Stimulated activated CD4-positive, alpha-beta T cell treated with anti-CD3 and anti-CD28 coated beads, Interleukin-4, amount 100 ng/mL, for 1 hour (primary cell): ENCODE measurements at regions not wholly inside any gene's neighbourhood (a gene's known extent, or its start where the extent isn't known, plus 50 kb on each side); places are given as distances from the start of the nearest gene placed in this dataset.
"Not testable (repeated sequence)": the region's sequence is repeated elsewhere in the genome, so short reads cannot be mapped to it uniquely, and the experiment has no call there.

Experiments
- DNase-seq: peaks from one replicate; pipeline ENCODE4 v3.0.0-alpha.2; 2020

DNA sequence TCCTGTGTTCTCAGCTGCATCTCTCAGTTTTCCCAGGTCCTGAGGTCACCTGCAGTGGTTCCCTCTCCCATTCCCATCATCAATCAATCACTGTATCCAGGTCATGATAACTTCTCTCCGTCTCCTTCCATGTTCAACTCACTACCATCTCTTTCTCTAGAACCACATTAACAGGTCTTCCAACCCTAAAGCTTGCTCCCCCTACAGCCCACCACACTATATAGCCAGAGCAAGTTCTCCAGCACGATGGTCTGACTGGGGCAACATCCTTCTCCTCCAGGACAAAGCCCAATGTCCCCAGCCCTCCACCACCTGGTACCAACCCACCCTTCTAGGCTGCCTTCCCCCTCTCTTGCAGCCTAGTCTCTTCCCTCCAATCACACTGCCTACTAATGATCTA is 241.6 kb downstream of the CDK5RAP2 start:
- no peak for DNase-seq

DNA sequence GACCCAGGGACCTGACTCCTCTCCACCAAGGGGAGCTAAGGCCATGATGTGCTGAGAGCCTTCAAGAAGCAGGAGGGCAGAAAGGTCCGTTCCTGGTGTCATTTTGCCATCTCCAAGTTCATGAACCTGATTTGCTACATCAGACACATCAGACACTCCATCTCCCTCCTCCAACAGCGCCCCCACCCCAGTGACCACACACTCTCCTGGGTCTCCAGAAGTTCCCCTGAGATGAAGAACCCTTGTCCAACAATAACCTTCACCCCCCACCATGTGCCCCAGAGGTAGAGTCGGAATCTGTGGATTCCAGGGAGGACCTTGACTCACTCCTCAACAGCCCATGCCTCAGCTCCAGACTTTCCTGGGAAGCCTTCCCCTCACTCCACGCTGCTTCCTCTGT is 242.8 kb downstream of the CDK5RAP2 start:
- no peak for DNase-seq

DNA sequence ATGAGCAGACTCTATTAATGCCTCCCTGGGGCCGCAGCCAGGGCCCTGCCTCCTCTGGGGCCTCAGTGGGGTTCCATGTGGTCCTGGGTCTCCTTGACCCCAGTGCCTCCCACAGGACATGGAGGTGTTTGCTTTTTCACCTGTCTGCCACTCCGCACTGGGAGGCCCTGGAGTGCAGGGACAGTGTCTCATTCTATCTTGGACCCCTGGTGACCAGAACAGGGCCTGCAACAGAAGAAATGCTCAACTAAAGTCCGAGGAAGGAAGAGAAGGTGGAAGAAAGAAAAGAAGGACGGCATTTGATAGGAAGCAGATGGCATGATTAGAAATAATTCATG is 243.2 kb downstream of the CDK5RAP2 start:
- DNase-seq = no peak

DNA sequence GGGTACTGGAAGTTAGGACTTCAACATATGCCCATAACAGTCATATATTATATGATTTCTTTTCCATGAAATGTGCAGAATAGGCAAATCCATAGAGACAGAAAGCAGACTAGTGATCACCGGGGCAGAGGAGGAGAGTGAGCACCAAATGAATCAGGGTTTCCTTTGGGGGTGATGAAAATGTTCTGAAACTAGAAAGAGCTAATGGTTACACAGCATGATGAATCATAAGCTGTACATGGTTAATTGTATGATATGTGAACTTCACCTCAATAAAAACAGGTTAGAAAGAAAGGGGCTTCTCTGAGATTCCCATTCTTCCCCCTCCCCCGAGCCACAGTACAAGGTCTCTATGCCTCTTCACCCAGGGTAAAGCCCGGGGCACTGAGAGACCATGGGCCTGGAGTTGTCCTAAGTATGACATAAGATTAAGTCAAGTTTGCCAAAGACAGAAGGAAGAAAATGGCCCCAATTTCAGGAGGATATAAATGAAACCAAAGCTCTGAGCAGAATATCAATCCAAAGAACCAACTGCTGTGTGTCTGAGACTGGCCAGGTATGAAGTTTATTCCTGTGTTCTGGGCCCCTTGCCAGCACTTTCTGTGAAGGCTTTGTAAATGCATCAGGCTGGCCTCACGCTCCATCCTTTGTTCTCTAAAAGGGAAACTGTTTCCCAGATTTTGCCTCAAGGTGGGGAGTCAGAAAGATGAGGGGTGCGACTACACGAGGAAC is 243.8 kb downstream of the CDK5RAP2 start:
- DNase-seq = no peak

DNA sequence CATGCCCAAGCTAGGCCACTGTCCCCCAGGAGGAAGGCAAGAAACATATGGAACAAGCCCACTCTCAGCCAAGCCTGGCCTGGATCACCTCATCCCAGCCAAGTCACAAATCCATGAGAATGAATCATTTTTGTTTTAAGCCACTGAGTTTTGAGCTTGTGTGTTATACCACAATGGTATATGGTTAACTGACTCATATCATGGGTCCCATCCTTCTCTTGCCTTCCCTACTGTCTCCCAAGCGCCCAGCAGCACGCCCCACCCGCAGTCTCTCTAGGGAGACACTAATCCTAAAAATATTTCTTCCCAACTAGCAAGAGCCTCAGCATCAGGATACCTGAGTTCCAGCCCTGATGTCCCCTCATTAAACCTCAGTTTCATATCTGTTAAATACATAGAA is 248.1 kb downstream of the CDK5RAP2 start:
- no peak for DNase-seq

DNA sequence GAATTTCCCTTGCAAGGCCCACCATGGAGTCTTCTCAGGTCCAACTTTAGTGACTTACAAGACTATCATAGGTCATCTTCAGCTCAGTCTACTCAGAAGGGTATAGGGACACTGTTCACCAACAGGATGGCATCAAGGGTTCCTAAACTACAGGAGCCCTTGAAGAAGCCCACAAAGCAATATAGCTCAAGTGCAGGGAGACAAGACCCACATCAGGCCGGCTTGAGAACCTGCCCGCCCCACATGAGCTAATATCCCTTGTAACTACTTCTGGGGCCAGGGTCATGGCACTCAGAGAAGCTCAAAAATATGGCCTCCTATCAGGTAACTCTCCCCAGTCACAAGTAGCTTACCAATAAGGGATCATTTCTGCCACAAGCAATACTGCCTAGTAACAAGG is 249.9 kb downstream of the CDK5RAP2 start:
- no peak for DNase-seq

DNA sequence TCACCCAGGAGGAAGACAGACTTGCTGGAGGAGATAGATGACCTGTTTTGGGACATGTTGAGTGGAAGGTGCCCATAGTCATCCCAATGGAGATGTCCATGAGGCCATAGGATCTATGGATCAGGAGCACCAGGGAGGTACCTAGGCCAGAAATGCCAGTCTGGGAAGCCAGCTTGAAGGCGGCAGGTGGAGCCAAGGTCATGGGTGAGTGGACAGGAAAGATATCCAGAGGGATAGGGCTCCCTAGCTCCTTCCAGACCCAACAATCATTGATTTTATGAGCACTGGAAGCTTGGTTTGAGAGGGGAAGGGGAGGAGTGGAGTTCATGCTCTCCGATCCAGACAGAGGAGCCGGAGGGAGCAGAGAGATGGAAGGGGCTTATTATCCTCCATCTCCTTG is 252.6 kb downstream of the CDK5RAP2 start:
- DNase-seq = no peak

DNA sequence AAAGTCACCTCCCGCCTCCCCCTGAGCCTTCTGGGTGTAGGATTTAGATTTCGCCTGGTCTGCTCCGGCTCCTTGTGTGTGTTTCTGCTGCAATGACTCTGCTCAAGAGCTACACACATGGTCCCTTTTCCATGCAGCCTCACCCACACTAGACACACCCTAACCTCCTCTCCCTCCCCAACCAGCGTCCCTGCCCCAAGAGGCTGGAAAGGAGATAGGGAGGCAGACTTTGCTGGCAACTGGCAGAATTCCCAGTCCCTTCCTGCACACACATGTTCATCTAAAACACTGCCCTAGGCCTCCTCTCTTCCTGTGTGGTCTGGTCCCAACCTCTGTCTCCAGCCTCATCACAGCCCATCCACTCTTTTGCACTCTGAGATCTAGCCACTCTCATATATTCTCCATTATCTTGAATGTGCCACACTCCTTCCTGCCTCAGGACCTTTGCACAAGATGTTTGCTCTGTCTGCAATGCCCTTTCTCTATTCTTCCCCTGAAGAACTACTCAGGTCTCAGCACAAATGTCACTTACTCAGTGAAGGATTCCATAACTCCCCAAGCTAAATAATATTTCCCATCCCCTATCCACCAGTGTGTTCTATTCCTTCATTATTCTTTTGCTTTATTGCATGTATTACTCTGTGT is 253.8 kb downstream of the CDK5RAP2 start:
- no peak for DNase-seq

DNA sequence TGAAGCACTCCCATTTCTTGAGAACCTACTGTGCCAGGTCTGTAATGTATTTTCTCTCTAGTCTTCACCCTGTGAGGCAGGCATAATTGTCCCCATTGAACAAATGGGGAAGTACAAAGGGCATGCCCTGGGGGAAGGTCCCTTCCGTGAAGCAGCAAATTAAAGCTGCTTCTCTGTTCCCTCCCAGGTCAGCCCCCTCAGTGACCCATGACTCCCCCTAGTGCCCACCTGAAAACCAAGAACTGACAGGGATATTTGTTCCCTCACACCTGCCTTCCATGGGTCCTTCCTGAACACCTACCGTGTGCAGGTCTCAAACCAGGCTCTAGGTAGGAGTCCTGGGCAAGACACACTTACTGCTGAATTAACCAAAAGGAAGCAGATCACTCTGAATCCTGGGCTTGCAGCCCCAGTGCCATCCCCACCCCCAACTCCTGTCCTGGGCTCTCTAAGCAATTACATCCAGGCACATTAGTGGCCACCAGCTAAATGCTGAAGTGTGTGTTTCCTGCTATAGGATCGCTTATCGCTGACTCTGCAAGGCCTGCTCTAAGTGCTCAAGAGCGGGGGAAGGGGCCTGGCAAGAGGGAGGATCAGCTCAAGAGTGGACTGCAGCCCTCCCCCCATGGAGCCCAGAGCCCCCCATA is 254.8 kb downstream of the CDK5RAP2 start:
- no peak for DNase-seq

DNA sequence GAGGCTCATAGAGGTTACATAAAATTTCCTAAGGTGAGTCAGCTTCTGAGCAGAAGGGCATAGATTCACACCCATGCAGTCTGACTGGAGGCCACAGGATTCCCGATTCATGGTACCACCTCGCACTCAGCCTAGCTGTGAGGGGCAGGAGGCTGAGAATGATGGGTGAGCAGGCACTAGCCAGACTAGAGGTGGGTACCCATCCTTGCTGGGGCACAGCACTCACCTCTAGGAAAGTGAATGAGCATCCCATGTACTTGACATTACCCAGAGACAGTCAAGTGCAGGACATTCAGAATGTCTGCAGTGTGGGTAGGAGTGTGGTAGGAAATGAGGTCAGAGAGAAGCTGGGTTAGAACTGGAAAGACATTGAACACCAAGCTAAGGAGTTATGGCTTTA is 255.5 kb downstream of the CDK5RAP2 start:
- no peak for DNase-seq

DNA sequence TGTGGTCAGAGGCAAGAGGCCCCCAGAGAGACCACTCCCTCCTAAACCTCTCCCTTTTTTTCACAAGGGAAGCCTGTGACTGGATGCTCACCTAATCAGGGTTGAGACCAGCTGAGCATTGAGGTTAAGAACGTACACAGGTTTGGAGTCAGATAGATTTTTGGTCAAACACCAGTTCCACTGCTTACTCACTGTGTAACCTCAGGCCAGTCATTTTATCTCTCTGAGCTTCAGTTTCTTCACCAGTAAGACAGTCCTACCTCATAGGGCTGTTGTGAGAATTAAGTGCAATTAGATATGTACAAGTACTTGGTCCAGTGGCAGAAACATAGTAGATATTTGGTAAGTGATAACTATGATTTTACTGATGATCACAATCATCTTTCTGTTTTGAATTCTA is 256.8 kb downstream of the CDK5RAP2 start:
- no peak for DNase-seq

DNA sequence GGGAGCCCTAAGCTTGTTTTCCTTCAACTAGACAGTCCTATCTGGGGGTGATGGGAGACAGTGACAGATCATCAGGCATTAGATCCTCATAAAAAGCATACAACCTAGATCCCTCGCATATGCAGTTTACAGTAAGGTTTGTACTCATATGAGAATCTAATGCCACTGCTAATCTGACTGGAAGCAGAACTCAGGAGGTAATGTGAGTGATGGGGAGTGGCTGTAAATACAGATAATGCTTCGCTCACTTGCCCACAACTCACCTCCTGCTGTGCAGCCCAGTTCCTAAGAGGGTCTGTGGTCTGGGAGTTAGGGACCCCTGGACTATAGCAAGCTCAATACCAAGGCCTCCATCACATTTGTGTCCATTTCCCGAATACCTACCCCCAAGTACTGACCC is 260.5 kb downstream of the CDK5RAP2 start:
- no peak for DNase-seq

DNA sequence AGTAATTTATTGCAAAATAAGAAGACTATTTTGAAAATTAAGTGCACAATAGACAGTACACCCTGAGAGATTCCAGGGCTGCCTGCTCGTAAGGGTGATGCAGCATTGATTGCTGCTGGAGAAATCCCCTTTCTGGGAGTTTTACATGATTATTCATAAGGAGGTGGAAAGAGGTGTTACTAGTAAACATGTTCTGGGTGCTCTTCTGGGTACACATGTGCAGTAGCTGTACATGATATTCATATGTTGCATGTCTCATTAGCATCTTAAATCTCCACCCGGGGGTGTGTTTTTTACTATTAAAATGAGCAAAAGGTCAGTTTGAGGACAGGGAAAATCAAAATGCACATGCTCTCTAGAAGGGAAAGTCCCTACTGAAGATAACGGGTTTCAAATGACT is 264.8 kb downstream of the CDK5RAP2 start:
- DNase-seq = no peak

DNA sequence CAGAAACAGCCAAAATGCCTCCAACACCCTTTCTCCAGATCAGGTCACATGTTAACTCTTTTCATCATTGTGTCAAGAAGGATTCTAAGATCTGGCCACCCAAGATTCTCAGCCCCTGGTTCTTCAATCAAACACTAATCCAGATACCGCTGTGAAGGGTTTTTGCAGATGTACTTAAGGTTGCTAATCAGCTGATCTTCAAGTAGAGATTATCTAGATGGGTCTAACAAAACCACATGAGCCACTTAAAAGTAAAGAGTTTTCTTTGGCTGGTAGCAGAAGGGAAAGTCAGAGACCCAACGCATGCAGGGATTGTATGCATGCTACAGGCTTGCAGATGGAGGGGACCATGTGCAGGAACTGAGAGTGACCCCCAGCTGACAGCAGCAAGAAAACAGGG is 267.9 kb downstream of the CDK5RAP2 start:
- no peak for DNase-seq

DNA sequence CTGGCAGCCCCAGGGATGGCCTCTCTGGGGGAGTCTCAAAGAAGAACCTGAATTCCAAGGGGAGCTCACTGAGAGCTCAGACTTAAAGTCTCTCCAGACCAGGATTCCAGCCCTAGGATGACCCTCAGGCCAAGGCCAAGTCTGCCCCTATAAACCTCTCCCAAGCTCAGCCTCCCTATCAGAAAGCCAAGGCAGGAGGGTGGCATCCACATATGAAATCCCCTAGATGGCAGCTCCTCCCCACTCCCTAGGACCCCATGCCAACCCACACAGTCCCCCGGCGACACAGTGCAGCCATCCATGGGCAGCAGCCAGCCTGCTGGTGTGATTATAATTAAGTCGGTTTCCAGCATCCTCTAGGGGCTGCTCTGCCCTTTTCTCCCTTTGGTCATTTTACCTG is 269.9 kb downstream of the CDK5RAP2 start:
- no peak for DNase-seq

DNA sequence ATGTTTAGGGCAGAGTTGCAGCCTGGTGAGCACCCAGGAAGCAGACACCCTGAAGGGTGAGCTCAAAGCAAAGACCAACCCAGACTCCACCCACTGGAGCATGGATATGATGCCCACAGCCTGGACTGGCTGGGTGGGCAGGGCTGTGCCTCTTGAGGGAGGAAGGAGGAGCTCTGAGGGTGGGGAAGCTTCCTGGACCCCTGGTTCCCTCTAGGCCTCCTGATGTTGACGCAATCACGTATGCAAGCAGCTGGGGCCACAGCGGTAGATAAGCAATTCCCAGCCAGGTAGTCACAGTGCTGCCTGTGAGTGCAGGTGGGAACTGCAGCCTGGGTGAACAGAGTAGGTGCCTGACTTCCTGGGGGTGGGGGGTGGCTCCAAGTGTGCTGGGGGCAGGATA is 271.5 kb downstream of the CDK5RAP2 start:
- no peak for DNase-seq

DNA sequence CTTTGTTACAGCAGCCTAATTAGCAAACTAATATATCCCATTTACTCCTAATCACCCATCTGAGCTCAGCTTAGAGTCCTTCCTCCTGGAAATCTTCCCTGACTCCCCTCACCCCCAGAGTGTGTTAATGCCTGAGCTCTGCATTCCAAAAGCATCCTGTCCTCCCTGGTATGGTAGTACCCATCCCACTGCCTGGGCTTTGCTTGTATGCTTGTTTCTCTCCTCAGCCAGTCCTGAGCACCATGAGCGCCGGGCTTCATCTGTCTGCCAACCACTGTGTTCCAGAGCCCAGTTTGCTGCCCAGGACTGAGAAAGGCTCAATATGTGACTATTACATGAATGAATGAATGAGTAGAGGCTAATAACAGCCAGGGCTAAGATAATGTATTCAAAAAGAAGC is 272.4 kb downstream of the CDK5RAP2 start:
- no peak for DNase-seq

DNA sequence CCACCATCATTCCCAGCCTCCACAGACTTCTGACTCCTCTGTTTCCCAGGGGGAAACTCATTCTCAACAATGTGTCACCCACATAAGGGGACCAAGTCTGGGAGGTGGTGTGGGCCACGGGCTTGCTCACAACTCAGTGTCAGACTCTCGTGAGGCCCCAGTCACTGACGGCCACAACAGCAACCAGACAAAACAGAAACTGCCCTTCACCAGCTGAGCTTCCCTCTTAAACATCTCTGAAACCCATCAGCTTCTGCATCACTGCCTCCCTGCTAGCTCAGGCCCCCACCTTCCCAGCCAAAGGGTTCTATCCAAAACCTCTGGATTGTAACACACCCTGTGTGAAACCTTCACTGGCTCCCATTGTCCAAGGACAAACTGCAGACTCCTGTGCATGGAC is 273.4 kb downstream of the CDK5RAP2 start:
- no peak for DNase-seq

DNA sequence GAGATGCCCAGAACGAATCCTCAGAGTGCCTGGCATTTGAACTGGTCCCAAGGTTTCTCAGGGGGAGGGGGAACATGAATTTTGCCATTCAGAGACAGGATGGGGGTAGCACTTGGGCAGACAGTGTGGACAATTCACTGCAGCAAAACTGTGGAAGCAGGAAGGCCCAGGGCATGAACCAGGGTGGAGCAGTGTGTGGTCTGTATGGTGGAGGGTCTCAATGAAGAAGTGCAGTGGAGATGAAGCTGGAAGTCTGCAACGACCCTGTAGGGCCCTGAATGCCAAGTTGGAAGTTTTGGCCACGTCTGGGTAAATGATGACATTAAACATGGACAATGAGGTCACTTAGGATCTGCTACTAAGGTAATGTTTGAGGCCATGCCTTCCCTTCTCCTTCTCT is 273.9 kb downstream of the CDK5RAP2 start:
- no peak for DNase-seq

DNA sequence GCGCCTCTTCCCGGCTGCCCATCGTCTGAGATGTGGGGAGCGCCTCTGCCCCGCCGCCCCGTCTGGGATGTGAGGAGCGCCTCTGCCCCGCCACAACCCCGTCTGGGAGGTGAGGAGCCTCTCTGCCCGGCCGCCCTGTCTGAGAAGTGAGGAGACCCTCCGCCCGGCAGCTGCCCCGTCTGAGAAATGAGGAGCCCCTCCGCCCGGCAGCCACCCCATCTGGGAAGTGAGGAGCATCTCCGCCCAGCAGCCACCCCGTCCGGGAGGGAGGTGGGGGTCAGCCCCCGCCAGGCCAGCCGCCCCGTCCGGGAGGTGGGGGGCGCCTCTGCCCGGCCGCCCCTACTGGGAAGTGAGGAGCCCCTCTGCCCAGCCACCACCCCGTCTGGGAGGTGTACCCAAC is 275.1 kb downstream of the CDK5RAP2 start:
- not testable (repeated sequence) for DNase-seq

DNA sequence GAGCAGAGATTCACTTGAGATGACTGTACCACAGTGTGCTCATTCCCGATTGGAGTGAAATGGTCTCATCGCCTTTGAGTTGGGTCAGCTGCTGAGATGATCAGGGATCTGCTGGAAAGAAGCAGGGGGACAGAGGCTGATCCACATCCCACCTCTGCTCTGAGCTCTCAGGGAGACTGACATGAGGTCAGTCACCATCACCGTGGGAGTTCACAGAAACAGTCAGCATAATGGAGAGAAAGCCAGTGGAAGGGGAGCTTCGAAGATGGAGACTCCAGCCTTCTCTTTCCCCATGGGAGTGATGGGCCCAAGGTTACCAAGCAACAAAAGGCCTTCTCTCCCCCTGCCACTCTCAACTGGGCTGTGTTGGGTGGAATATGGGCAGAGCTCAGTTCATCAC is 276.4 kb downstream of the CDK5RAP2 start:
- DNase-seq = no peak

DNA sequence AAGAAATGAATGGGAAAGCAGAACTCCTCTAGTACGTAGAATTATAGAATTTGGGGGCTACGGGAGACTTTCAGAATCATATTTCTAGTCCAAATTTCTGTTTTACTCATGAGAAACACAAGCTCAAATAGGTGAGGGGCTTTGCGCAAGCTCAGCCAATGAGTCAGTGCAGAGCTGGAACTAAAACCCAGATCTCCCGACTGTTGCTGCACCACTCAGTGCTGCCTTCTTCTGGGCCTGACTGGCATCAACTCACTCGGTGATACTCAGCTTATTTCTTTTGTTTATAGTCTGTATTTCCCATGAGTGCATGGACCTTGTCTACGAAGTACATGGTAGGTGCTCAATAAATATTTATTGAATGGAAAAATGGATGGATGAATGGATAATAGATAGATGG is 280.2 kb downstream of the CDK5RAP2 start:
- DNase-seq = no peak

DNA sequence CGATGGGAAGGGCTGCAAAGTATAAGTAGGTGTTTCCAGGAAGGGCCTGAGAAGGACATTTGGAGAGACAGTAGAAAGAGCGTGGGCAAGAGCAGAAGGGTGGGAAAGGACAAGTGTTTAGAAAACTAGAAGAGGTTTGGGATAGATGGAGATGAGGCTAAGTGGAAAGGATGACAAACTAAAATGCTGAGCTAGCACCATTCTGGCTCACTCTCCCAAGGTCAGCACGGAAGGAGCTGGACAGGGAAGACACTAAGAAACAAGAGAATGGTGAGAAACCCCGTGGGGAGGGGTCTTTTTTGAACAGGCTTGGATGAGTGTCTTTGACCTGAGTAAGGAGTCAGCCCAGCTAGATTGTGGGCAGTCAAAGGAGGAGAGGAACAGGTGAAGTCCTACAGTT is 286.0 kb downstream of the CDK5RAP2 start:
- no peak for DNase-seq

DNA sequence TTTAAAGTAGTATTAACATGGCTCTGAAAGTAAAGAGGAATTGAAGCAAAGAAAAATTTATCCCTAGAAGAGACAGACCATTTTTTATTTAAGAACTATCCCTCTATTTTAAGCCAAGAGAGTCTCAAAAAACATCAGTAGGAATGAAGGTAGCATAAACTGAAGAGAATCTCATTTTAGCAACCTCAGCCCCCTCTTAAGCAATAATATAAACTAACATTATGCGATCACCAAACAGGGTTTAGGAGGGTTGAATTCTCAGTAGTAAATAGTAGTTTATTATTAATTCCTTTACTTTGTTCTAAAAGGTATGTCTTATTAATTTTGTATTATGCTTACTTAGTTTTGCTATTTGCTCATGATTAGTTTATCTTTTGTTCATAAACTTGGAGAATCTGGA is 287.4 kb downstream of the CDK5RAP2 start:
- DNase-seq = no peak

DNA sequence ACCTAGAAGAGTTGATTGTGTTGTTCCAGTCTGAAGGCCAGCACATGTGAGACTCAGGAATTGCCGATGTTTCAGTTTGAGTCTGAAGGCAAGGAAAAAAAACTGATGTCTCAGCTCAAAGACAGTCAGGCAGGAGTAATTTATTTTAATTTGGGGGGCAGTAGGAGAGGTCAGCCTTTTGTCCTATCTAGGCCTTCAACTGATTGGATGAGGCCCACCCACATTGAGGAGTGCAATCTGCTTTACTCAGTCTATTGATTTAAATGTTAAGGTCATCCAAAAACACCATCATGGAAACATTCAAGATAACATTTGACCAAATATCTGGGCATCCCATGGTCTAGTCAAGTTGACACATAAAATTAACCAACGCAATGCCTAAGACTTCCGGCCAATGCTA is 288.9 kb downstream of the CDK5RAP2 start:
- DNase-seq = no peak
